IMR-90 (cell line): ENCODE measurements at regions not wholly inside any gene's neighbourhood (a gene's known extent, or its start where the extent isn't known, plus 50 kb on each side); places are given as distances from the start of the nearest gene placed in this dataset.

Experiments used
- ATAC-seq: fragments of 200-7000 bp; cut with Tn5 transposase; 2 replicates; pipeline ENCODE4 v1.9.1; 2020; ENCODE audit warnings: low read depth, mild to moderate bottlenecking, moderate library complexity
- BruUV-seq: library from RNA; stranded (reverse); fragments of 400-500 nt; replicated peaks from 2 replicates; lab custom pipeline; 2021; lab: Mats Ljungman, UMichigan
- CTCF ChIA-PET: fragments of 300-600 bp; formaldehyde crosslinking; extraction: SDS; loops from one replicate; lab custom pipeline; 2021; ENCODE audit warnings: antibody characterized with exemption; lab: Yijun Ruan, JAX
- POLR2A ChIA-PET: fragments of 300-600 bp; sonication (Branson Sonifier 250); formaldehyde crosslinking; loops from one replicate; lab custom pipeline; 2022; ENCODE audit warnings: antibody characterized with exemption; ENCODE audit not compliant: unreplicated experiment; lab: Charles Lee
- DNase-seq: peaks from one replicate; pipeline ENCODE4 v3.0.0; 2013
- H2AFZ ChIP-seq: replicated peaks from 2 replicates; pipeline ENCODE3; 2013; ENCODE audit warnings: low read length, mild to moderate bottlenecking; ENCODE audit not compliant: poor library complexity
- H2AK5ac ChIP-seq: 2 replicates; pipeline ENCODE4 v1.6.1; 2013; ENCODE audit warnings: low read depth, low read length, inconsistent platforms
- H2AK9ac ChIP-seq: replicated peaks from 2 replicates; pipeline ENCODE3; 2013; ENCODE audit warnings: mild to moderate bottlenecking, low read depth, low read length, moderate library complexity; ENCODE audit not compliant: poor library complexity
- H2BK120ac ChIP-seq: 2 replicates; pipeline ENCODE4 v1.6.1; 2013; ENCODE audit warnings: low read depth, low read length, inconsistent platforms
- H2BK15ac ChIP-seq: 3 replicates; pipeline ENCODE4 v1.6.1; 2013; ENCODE audit warnings: low read depth, low read length, inconsistent platforms
- H2BK20ac ChIP-seq: 2 replicates; pipeline ENCODE4 v1.6.1; 2013; ENCODE audit warnings: low read depth, mild to moderate bottlenecking, inconsistent platforms, low read length, moderate library complexity
- H2BK5ac ChIP-seq: 2 replicates; pipeline ENCODE4 v1.6.1; 2013; ENCODE audit warnings: mild to moderate bottlenecking, low read depth, low read length, inconsistent platforms; ENCODE audit not compliant: poor library complexity, severe bottlenecking
- H3K14ac ChIP-seq: replicated peaks from 2 replicates; pipeline ENCODE4 v1.6.1; 2013; ENCODE audit warnings: low read depth, low read length, inconsistent platforms
- H3K18ac ChIP-seq: 2 replicates; pipeline ENCODE4 v1.6.1; 2013; ENCODE audit warnings: low read depth, low read length, control low read depth
- H3K23ac ChIP-seq: 2 replicates; pipeline ENCODE4 v1.6.1; 2013; ENCODE audit warnings: low read depth, low read length, inconsistent platforms
- H3K27ac ChIP-seq: 2 replicates; pipeline ENCODE4 v1.5.1; 2013; ENCODE audit warnings: mild to moderate bottlenecking, control low read depth, low read length; ENCODE audit not compliant: insufficient read depth
- H3K27me3 ChIP-seq: 2 replicates; pipeline ENCODE4 v1.6.1; 2013; ENCODE audit warnings: low read length; ENCODE audit not compliant: control insufficient read depth, insufficient read depth
- H3K36me3 ChIP-seq: 2 replicates; pipeline ENCODE4 v1.6.1; 2013; ENCODE audit warnings: low read length, mixed read lengths; ENCODE audit not compliant: control insufficient read depth, insufficient read depth
- H3K4ac ChIP-seq: 2 replicates; pipeline ENCODE4 v1.6.1; 2013; ENCODE audit warnings: low read depth, low read length, inconsistent platforms
- H3K4me1 ChIP-seq: 2 replicates; pipeline ENCODE4 v1.6.1; 2013; ENCODE audit warnings: low read length, mixed read lengths; ENCODE audit not compliant: control insufficient read depth, insufficient read depth
- H3K4me2 ChIP-seq: 2 replicates; pipeline ENCODE4 v1.6.1; 2013; ENCODE audit warnings: low read depth, mild to moderate bottlenecking, control low read depth, low read length, moderate library complexity
- H3K4me3 ChIP-seq: 2 replicates; pipeline ENCODE4 v1.5.1; 2013; ENCODE audit warnings: low read depth, mild to moderate bottlenecking, control low read depth, low read length, moderate library complexity; ENCODE audit not compliant: insufficient read depth
- H3K56ac ChIP-seq: 2 replicates; pipeline ENCODE4 v1.6.1; 2013; ENCODE audit warnings: low read length, inconsistent platforms; ENCODE audit not compliant: insufficient read depth; ENCODE audit errors: extremely low read depth
- H3K79me1 ChIP-seq, 2 experiments: 2 replicates each; pipeline ENCODE4 v1.6.1; 2013; ENCODE audit warnings: low read length in 2 of 2, inconsistent platforms in 1 of 2, low read depth in 1 of 2
- H3K9ac ChIP-seq: 2 replicates; pipeline ENCODE4 v1.6.1; 2013; ENCODE audit warnings: low read depth, low read length, control low read depth
- H3K9me1 ChIP-seq: 2 replicates; pipeline ENCODE4 v1.6.1; 2013; ENCODE audit warnings: low read length, inconsistent platforms; ENCODE audit not compliant: insufficient read depth
- H3K9me3 ChIP-seq: 2 replicates; pipeline ENCODE4 v1.6.1; 2013; ENCODE audit warnings: low read length; ENCODE audit not compliant: control insufficient read depth, insufficient read depth
- H4K20me1 ChIP-seq: 2 replicates; pipeline ENCODE4 v1.6.1; 2013; ENCODE audit warnings: low read length, inconsistent platforms; ENCODE audit not compliant: insufficient read depth
- H4K5ac ChIP-seq: 2 replicates; pipeline ENCODE4 v1.6.1; 2013; ENCODE audit warnings: mild to moderate bottlenecking, low read depth, low read length, control low read depth
- H4K8ac ChIP-seq, 2 experiments: 2 replicates each; pipeline ENCODE4 v1.6.1; 2013; ENCODE audit warnings: low read depth in 2 of 2, low read length in 2 of 2, control low read depth in 1 of 2, inconsistent platforms in 1 of 2
- H4K91ac ChIP-seq: 2 replicates; pipeline ENCODE4 v1.6.1; 2013; ENCODE audit warnings: low read depth, low read length, inconsistent platforms; ENCODE audit not compliant: insufficient read depth
- BHLHE40 ChIP-seq: fragments of 150-350 bp; IDR thresholded peaks from 2 replicates; pipeline ENCODE4 v1.6.1; 2016; ENCODE audit warnings: mild to moderate bottlenecking, low read depth, low read length
- RFX5 ChIP-seq: IDR thresholded peaks from 2 replicates; pipeline ENCODE4 v1.8.0; 2012; ENCODE audit warnings: low read depth, mild to moderate bottlenecking, low read length, moderate library complexity
- WGBS, 2 experiments: methylation state at CpG; one replicate each; pipeline versions ENCODE4 v1.1.5 to v1.1.7; 2013; ENCODE audit warnings: missing lambda C conversion rate in 2 of 2; ENCODE audit not compliant: insufficient read length in 1 of 2; ENCODE audit errors: extremely low coverage in 2 of 2; 5-methylcytosine and 5-hydroxymethylcytosine counted together
- dilution Hi-C: fragments of 300-500 bp; cut with HindIII; formaldehyde crosslinking; loops from one replicate; pipeline ENCODE4 v1.14.3; 2018; ENCODE audit warnings: low sequenced_read_pairs; ENCODE audit not compliant: unreplicated experiment
- in situ Hi-C: fragments of 300-500 bp; cut with MboI; formaldehyde crosslinking; loops from 3 replicates; pipeline ENCODE4 v1.14.3; 2019; ENCODE audit warnings: low sequenced_read_pairs, inconsistent platforms, mixed read lengths
- intact Hi-C: fragments of 100-400 bp; cut with micrococcal nuclease; formaldehyde crosslinking; loops from 2 replicates; pipeline ENCODE4 v1.10.0; 2022

DNA sequence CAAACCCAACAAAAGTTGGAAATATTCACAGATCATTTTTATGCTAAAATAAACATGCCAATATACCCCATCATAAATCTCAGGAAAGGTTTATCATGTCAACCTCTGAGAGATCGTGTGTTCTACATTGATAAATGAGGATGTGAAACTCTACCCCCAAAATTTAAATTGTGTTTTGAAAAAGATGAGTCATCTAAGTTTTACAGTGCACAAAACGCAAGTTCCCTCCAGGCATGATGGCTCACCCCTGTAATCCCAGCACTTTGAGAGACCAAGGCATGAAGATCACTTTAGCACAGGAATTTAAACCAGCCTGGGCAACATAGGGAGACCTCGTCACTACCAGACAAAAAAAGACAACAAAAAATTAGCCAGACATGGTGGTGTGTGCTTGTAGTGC is 1487.0 kb upstream of the GBE1 start:
- H2AK9ac ChIP-seq: no peak overlapping the region
- in situ Hi-C loops: loop anchor here (25.0 kb wide), 1 partner anchor 111 kb away; no protein-coding TSS in a partner anchor
- H2BK15ac ChIP-seq: no peak overlapping the region
- peaks cover 9% of the 10 kb centered on the region for H3K9me3 ChIP-seq
- no peak overlapping the region for H2AFZ ChIP-seq
- BruUV-seq: no TSS peak
- intact Hi-C loops: no loop called here
- no peaks in the 10 kb centered on the region for H3K4me1 ChIP-seq
- H4K20me1 ChIP-seq: no peaks in the 10 kb centered on the region
- dilution Hi-C loops: no loop called here
- TF ChIP-seq BHLHE40: no peak
- no peak for TF ChIP-seq RFX5
- no peak overlapping the region for H3K9ac ChIP-seq
- H3K9me1 ChIP-seq: no peaks in the 10 kb centered on the region
- no peak overlapping the region for H3K18ac ChIP-seq
- no peak overlapping the region for H3K23ac ChIP-seq
- POLR2A ChIA-PET: no interaction called here
- H3K4me2 ChIP-seq: no peak overlapping the region
- no peak overlapping the region for H2AK5ac ChIP-seq
- no peak overlapping the region for H4K91ac ChIP-seq
- no peak overlapping the region for H3K4me3 ChIP-seq
- no peak overlapping the region for H2BK5ac ChIP-seq
- H2BK20ac ChIP-seq: no peak overlapping the region
- H3K14ac ChIP-seq: no peak overlapping the region
- no peak for ATAC-seq
- no peak for DNase-seq
- H3K36me3 ChIP-seq: no peaks in the 10 kb centered on the region
- CTCF ChIA-PET: no interaction called here
- no peak overlapping the region for H3K27ac ChIP-seq
- H3K79me1 ChIP-seq: no peaks in the 10 kb centered on the region
- 40% methylated on average over 1 of the region's 3 CpGs; no CpG with 5 or more reads in 1 of the 2 experiments for WGBS, 2 experiments
- H2BK120ac ChIP-seq: no peak overlapping the region
- no peak overlapping the region for H4K5ac ChIP-seq
- H3K56ac ChIP-seq: no peak overlapping the region
- H3K4ac ChIP-seq: no peak overlapping the region
- H4K8ac ChIP-seq: no peak overlapping the region
- no peaks in the 10 kb centered on the region for H3K27me3 ChIP-seq
